Upper lobe of left lung (tissue), 4 donors: ENCODE measurements at regions not wholly inside any gene's neighbourhood (a gene's known extent, or its start where the extent isn't known, plus 50 kb on each side); places are given as distances from the start of the nearest gene placed in this dataset.

Experiments used
- POLR2A ChIP-seq, 4 donors: fragments of 450-650 bp; IDR thresholded peaks; one replicate each; pipeline ENCODE4 v1.5.1; 2016 to 2017; ENCODE audit warnings: antibody characterized with exemption in 4 of 4, mild to moderate bottlenecking in 2 of 4
- POLR2AphosphoS5 ChIP-seq, 2 donors: sonication (generic); formaldehyde crosslinking; IDR thresholded peaks; one replicate each; pipeline ENCODE4 v1.5.1; 2017; ENCODE audit warnings: antibody characterized with exemption in 2 of 2
- TF ChIP-seq, protein P1 (sequence below), 6 experiments: fragments of 450-650 bp in 4 of 6; fragments of 200-600 bp in 2 of 6; sonication (generic) in 2 of 6; IDR thresholded peaks; one replicate each; pipeline ENCODE4 v1.5.1; 2016 to 2019; ENCODE audit warnings: antibody characterized with exemption in 6 of 6

DNA sequence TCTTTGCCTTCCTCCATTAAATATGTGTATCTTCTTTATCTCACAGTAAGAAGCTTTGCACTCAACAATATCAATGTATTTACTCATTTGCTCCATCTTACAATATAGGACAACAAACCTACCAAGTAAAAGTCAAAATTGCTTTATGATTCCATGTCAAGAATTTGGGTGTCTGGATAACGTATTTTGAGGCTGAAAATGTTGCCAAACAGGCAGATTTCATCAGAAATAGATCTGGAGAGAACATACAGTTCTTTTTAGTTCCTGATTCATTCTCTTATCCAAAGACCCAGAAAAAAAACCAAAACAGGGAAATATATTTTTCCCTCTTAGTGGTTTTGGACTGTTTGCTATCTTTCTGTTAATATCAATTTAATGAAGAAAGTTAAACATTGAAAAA, 621.1 kb downstream of the STK39 start:
- TF ChIP-seq POLR2A (IDR thresholded peaks at IDR 0.05) (no peak), POLR2AphosphoS5 (IDR thresholded peaks at IDR 0.05) (no peak)
- TF ChIP-seq, protein P1, sequence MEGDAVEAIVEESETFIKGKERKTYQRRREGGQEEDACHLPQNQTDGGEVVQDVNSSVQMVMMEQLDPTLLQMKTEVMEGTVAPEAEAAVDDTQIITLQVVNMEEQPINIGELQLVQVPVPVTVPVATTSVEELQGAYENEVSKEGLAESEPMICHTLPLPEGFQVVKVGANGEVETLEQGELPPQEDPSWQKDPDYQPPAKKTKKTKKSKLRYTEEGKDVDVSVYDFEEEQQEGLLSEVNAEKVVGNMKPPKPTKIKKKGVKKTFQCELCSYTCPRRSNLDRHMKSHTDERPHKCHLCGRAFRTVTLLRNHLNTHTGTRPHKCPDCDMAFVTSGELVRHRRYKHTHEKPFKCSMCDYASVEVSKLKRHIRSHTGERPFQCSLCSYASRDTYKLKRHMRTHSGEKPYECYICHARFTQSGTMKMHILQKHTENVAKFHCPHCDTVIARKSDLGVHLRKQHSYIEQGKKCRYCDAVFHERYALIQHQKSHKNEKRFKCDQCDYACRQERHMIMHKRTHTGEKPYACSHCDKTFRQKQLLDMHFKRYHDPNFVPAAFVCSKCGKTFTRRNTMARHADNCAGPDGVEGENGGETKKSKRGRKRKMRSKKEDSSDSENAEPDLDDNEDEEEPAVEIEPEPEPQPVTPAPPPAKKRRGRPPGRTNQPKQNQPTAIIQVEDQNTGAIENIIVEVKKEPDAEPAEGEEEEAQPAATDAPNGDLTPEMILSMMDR (IDR thresholded peaks at IDR 0.05): no peak
